ENCODE measurements at regions not wholly inside any gene's neighbourhood (a gene's known extent, or its start where the extent isn't known, plus 50 kb on each side); places are given as distances from the start of the nearest gene placed in this dataset.
"Not testable (repeated sequence)": the region's sequence is repeated elsewhere in the genome, so short reads cannot be mapped to it uniquely, and the experiment has no call there.

GRCh38 chr3:103511891-103512290 lies 1077.1 kb downstream of the ZPLD1 start:
- DNase-seq, result no peak

- no peak for DNase-seq
These were observed 1077.8 kb downstream of the ZPLD1 start for GRCh38 chr3:103512595-103512994.

GRCh38 chr3:103513003-103513402 lies 1078.2 kb downstream of the ZPLD1 start:
- no peak for DNase-seq

DNA sequence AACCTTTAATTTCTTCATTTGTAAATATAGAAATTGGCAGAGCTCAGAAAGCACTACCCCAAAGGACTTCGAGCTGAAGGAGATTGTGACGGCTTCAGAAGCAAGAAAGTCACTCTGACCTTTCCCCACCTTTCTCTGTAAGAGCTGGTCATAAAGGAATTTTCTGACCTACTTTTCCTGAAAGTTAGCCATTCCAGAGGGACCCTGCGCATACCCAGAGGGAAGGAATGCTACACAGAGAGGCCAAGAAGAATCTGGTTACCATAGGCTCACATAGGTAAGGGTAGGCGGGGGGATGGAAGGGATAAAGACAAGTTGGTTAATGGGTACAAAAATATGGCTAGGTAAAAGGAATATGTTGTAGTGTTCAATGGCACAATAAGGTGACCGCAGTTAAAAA lies 1080.3 kb downstream of the ZPLD1 start:
- DNase-seq, result no peak

DNA sequence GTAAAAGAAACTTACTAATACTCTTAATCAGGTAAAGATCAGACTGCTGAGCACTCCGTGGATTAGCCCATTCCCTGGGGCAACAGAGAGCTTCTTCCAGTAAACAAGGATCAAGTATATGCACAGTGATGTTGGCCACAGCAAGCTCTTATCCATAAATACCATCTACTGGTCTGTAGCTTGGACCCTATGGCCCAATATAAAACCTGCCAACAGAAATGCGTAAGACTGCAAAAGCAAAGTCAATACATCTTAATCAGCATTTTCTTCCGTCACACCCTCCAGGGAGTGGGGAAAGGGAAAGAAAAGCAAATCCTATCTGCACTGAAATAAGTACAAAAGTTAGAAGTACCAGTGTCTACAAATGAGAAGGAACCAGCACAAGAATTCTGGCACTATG lies 1082.1 kb downstream of the ZPLD1 start:
- no peak for DNase-seq

DNA sequence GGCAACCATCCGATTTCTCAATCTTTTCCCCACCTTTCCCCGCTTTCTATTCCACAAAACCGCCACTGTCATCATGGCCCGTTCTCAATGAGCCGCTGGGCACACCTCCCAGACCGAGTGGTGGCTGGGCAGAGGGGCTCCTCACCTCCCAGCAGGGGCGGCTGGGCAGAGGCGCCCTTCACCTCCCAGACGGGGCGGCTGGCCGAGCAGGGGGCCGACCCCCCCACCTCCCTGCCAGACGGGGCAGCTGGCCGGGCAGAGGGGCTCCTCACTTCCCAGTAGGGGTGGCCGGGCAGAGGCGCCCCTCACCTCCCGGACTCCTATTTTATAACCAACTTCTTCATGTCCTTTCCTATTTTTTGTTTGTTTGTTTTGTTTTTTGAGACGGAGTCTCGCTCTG lies 1096.5 kb downstream of the ZPLD1 start:
- not testable (repeated sequence) for DNase-seq

GRCh38 chr3:103532986-103533385 lies 1098.2 kb downstream of the ZPLD1 start:
- no peak for DNase-seq

GRCh38 chr3:103554451-103554850 lies 1119.6 kb downstream of the ZPLD1 start:
- DNase-seq, result no peak

DNA sequence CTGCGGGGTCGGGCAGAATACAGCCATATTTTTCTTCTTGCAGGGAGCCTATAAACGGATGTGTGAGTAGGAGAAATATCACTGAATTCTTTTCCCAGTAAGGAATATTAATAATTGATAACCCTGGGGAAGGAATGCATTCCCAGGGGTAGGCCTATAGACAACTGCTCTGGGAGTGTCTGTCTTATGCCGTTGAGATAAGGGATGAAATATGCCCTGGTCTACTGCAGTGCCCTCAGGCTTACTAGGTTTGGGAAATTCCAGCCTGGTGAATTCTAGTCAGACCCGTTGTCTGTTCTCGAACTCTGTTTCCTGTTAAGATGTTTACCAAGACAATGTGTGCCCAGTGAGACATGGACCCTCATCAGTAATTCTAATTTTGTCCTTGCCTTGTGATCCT lies 1129.3 kb downstream of the ZPLD1 start:
- DNase-seq, result not testable (repeated sequence)

DNA sequence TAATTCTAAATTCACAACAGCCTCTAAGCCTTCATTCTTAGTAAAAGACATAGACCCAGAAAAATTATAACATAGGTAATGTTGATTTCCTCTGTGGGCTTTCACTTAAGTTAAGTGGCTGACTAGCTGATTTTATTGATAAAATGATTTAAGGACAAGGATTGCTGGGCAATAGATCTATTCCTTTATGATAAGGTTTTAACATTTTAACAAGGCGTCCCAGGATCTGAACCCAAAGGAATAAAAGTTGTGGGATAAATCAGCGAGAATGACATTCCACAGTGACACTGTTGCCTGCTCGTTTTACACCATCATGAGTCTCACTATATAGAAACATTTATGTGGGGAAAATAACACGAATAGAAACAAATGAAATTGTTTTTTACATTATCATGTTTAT lies 1151.0 kb downstream of the ZPLD1 start:
- DNase-seq, result no peak

DNA sequence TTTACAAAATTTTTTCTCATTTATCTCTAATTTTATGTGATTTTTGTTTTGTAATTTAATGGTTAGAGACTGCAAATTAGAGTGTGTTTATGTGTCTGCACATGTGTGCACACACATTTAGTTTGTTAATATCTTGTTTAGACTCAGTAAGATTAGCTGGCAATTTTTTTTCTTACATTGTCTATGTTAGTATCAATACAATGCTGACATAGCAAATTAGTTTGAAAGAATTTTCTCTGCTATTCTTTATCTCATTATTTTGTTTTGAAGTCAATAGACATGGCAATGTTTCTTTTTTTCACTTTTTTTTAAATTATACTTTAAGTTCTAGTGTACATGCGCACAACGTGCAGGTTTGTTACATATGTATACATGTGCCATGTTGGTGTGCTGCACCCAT lies 1155.0 kb downstream of the ZPLD1 start:
- no peak for DNase-seq

DNA sequence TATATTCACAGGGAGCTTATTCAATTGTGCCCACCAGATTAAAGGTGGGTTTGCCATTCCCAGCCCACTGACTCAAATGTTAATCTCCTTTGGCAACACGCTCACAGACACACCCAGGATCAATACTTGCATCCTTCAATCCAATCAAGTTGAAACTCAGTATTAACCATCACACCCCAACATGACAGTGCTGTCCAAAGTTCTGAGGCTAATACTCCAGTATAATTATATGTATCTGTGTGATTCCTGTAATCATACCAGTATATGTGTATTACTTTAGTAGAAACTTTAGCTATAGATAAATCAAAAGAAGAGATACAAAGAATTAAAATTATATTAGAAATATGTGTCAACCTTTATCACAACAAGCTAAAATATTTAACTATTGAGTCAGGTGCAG lies 1166.0 kb downstream of the ZPLD1 start:
- no peak for DNase-seq

- DNase-seq, result no peak
These were observed 1166.9 kb downstream of the ZPLD1 start for GRCh38 chr3:103601666-103602065.

- no peak for DNase-seq
These were observed 1174.7 kb downstream of the ZPLD1 start for GRCh38 chr3:103609472-103609871.

DNA sequence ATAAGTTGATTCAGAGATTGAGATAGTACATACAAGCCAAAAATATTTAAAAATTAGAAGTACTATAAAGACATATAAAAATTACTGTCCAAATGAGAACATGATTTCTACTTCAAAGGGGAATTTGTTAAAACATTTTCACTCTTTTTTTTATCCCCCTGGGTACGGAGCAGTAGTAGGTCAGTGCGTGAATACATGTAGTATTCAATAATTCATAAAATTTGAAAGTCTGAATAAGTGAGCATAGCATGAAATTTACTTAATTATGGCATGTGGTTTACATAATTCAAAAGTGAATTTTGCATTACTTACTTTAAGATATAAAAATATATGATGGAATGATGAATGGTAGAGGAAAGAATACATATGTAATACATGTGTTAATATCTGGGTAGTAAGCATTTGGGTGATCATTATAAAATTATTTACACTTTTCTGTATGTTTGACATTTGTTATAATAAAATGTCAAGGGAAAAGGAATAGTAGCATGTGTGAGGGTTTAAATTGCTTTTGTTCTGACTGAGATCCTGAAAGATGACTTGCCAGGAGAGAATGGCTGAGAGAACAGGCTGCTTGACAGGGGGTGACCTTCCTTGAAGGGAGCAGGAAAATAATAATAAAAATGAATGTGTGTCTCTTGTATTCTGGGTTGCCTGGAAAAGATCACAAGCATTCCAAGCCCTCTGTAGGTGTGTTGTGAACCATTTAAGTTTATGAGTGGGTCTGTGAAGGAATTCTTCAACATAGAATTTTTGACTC lies 1178.8 kb downstream of the ZPLD1 start:
- no peak for DNase-seq

DNA sequence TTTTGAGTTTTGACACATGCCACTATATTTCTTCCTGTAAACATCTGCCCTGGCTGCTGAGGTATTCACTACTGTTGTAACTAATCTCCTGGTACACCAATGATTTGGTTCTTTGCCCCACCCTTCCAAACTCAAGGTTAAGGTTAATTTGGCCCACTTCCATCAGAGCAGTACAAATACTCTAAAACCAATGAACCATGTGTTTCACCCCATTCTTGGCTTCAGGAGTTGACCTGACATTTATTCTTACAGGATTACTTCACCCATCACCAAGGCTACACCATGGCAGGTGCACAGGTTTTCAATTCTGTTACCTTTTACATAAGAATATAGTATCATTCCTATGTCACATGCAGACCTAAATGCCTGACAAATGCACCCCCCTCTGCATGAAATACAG lies 1179.9 kb downstream of the ZPLD1 start:
- DNase-seq, result no peak

- no peak for DNase-seq
These were observed 1183.1 kb downstream of the ZPLD1 start for GRCh38 chr3:103617961-103618360.

DNA sequence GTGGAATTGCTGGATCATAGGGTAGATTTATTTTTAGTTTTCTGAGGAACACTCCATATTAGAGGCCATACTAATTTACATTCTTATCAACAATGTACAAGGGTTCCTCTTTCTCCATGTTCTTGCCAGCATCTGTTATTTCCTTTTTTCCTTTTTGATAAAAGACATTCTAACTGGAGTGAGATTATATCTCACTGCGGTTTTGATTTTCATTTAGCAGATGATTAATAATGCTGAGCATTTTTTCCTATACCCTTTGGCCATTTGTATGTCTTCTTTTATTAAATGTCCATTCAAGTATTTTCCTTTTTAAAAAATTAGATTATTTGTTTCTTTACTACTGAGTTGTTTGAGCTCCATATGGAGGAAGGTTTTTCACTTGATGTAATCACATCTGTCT lies 1189.5 kb downstream of the ZPLD1 start:
- DNase-seq, result no peak

- no peak for DNase-seq
These were observed 1194.6 kb downstream of the ZPLD1 start for GRCh38 chr3:103629391-103629790.

DNA sequence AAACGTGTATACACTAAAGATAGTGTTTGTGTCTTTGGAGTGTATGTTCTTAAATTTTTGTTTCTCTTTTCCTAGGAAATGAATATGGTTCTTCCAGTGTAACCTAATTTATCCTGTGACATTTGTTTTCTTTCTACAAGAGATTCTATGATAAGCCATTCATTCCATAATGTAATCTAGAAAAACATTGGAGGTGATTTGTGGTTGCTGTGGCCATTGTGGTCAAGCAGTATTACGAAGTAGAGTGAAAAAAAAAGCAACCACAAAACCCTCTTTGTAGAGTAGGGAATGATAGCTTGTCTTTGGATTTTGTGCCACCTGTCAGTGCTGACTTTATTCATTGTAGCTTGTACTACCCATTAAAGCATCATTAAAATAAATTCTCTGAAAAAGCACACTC lies 1209.6 kb downstream of the ZPLD1 start:
- no peak for DNase-seq

DNA sequence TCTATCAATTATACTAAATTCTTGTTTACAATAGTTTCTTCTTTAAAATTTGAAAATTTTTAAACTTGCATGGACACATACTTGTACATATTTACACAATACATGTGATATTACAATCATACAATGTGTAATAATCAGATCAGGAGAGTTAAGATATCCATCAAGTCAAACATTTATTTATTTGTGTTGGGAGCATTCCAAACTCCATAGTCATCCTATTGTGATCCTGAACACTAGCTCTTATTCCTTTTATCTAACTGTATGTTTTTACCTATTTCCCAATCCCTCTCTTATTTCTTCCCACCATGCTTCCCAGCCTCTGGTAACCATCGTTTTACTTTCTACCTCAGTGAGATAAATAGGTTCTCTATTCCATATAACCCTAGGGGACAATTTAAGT lies 1219.2 kb downstream of the ZPLD1 start:
- no peak for DNase-seq

GRCh38 chr3:103657756-103658155 lies 1222.9 kb downstream of the ZPLD1 start:
- peak; percentile 18 for DNase-seq

- no peak for DNase-seq
These were observed 1226.0 kb downstream of the ZPLD1 start for GRCh38 chr3:103660810-103661209.

- DNase-seq, result no peak
These were observed 1227.8 kb downstream of the ZPLD1 start for GRCh38 chr3:103662591-103662990.

- no peak for DNase-seq
These were observed 1237.5 kb downstream of the ZPLD1 start for GRCh38 chr3:103672346-103672745.

All from NCI-H1436 (cell line).